H9 (cell line): ENCODE measurements at regions not wholly inside any gene's neighbourhood (a gene's known extent, or its start where the extent isn't known, plus 50 kb on each side); places are given as distances from the start of the nearest gene placed in this dataset.

Source experiments
- DNase-seq: peaks from one replicate; pipeline ENCODE4 v3.0.0-alpha.2; 2017
- H2AFZ ChIP-seq: one replicate; pipeline ENCODE4 v1.6.1; 2013; ENCODE audit warnings: mild to moderate bottlenecking, low read length, control low read depth, moderate library complexity
- H2AK5ac ChIP-seq: 2 replicates; pipeline ENCODE4 v1.6.1; 2013; ENCODE audit warnings: low read length, control low read depth, mixed read lengths; ENCODE audit not compliant: insufficient read length
- H2BK120ac ChIP-seq: one replicate; pipeline ENCODE4 v1.6.1; 2013; ENCODE audit warnings: low read depth, mild to moderate bottlenecking, low read length, control low read depth, inconsistent platforms; ENCODE audit not compliant: poor library complexity, severe bottlenecking
- H2BK12ac ChIP-seq: 2 replicates; pipeline ENCODE4 v1.6.1; 2013; ENCODE audit warnings: low read length, control low read depth, mixed read lengths, low read depth; ENCODE audit not compliant: insufficient read length
- H2BK15ac ChIP-seq: 2 replicates; pipeline ENCODE4 v1.6.1; 2013; ENCODE audit warnings: low read depth, low read length, control low read depth
- H2BK20ac ChIP-seq: one replicate; pipeline ENCODE4 v1.6.1; 2013; ENCODE audit warnings: low read depth, mild to moderate bottlenecking, low read length, control low read depth, inconsistent platforms; ENCODE audit not compliant: poor library complexity, severe bottlenecking
- H2BK5ac ChIP-seq: 2 replicates; pipeline ENCODE4 v1.6.1; 2013; ENCODE audit warnings: low read length, control low read depth, mixed read lengths; ENCODE audit not compliant: insufficient read length
- H3K14ac ChIP-seq: 2 replicates; pipeline ENCODE4 v1.6.1; 2013; ENCODE audit warnings: low read length, control low read depth; ENCODE audit not compliant: insufficient read depth
- H3K18ac ChIP-seq: 2 replicates; pipeline ENCODE4 v1.6.1; 2013; ENCODE audit warnings: low read depth, mild to moderate bottlenecking, mixed read lengths, low read length, control low read depth; ENCODE audit not compliant: insufficient read length
- H3K23ac ChIP-seq: 2 replicates; pipeline ENCODE4 v1.6.1; 2013; ENCODE audit warnings: low read length, control low read depth, mixed read lengths, low read depth; ENCODE audit not compliant: insufficient read length
- H3K23me2 ChIP-seq: 2 replicates; pipeline ENCODE4 v1.6.1; 2013; ENCODE audit warnings: low read depth, mild to moderate bottlenecking, mixed read lengths, low read length, control low read depth; ENCODE audit not compliant: insufficient read length, poor library complexity, severe bottlenecking
- H3K27ac ChIP-seq: 2 replicates; pipeline ENCODE4 v1.5.1; 2013; ENCODE audit warnings: low read length, control low read depth, mixed read lengths, low read depth; ENCODE audit not compliant: insufficient read length
- H3K27me3 ChIP-seq: 2 replicates; pipeline ENCODE4 v1.6.1; 2013; ENCODE audit warnings: low read length, control low read depth, inconsistent platforms; ENCODE audit not compliant: insufficient read depth
- H3K4ac ChIP-seq: 2 replicates; pipeline ENCODE4 v1.6.1; 2013; ENCODE audit warnings: low read depth, mild to moderate bottlenecking, control low read depth, inconsistent platforms, low read length, moderate library complexity
- H3K4me1 ChIP-seq: 2 replicates; pipeline ENCODE4 v1.6.1; 2013; ENCODE audit warnings: low read length, control low read depth, inconsistent platforms; ENCODE audit not compliant: insufficient read depth
- H3K4me2 ChIP-seq: 2 replicates; pipeline ENCODE4 v1.6.1; 2013; ENCODE audit warnings: low read length, control low read depth, mixed read lengths; ENCODE audit not compliant: insufficient read length, insufficient read depth
- H3K56ac ChIP-seq: 2 replicates; pipeline ENCODE4 v1.6.1; 2013; ENCODE audit warnings: low read depth, mild to moderate bottlenecking, mixed read lengths, low read length, control low read depth; ENCODE audit not compliant: insufficient read length
- H3K79me1 ChIP-seq: 2 replicates; pipeline ENCODE4 v1.6.1; 2013; ENCODE audit warnings: low read depth, mild to moderate bottlenecking, moderate library complexity, low read length, control low read depth, inconsistent platforms; ENCODE audit not compliant: insufficient read depth, poor library complexity, severe bottlenecking
- H3K79me2 ChIP-seq: 2 replicates; pipeline ENCODE4 v1.6.1; 2013; ENCODE audit warnings: low read length, control low read depth, inconsistent platforms; ENCODE audit not compliant: insufficient read depth
- H3K9ac ChIP-seq: 2 replicates; pipeline ENCODE4 v1.6.1; 2013; ENCODE audit warnings: low read length, control low read depth, mixed read lengths; ENCODE audit not compliant: insufficient read length; ENCODE audit errors: extremely low read depth
- H3K9me3 ChIP-seq: one replicate; pipeline ENCODE4 v1.6.1; 2013; ENCODE audit warnings: low read depth, low read length, inconsistent platforms; ENCODE audit not compliant: control insufficient read depth
- H3T11ph ChIP-seq: one replicate; pipeline ENCODE4 v1.6.1; 2013; ENCODE audit warnings: mild to moderate bottlenecking, low read length, control low read depth, inconsistent platforms
- H4K20me1 ChIP-seq: one replicate; pipeline ENCODE4 v1.6.1; 2013; ENCODE audit not compliant: control insufficient read depth, insufficient read length, insufficient read depth
- H4K5ac ChIP-seq: 2 replicates; pipeline ENCODE4 v1.6.1; 2013; ENCODE audit warnings: low read depth, mild to moderate bottlenecking, mixed read lengths, low read length, control low read depth; ENCODE audit not compliant: insufficient read length
- H4K8ac ChIP-seq: replicated peaks from 2 replicates; pipeline ENCODE4 v1.6.1; 2013; ENCODE audit warnings: low read length, control low read depth, mixed read lengths, low read depth; ENCODE audit not compliant: insufficient read length
- H4K91ac ChIP-seq: 2 replicates; pipeline ENCODE4 v1.6.1; 2013; ENCODE audit warnings: low read depth, mild to moderate bottlenecking, moderate library complexity, mixed read lengths, low read length, control low read depth; ENCODE audit not compliant: insufficient read length
- H3K27ac Mint-ChIP-seq, 3 experiments: 2 replicates in 2 of 3; 3 replicates in 1 of 3; pipeline ENCODE4 v1.8.0; 2020 to 2021; ENCODE audit warnings: mixed read lengths in 3 of 3, mild to moderate bottlenecking in 1 of 3, moderate library complexity in 1 of 3
- H3K27me3 Mint-ChIP-seq: 2 replicates; pipeline ENCODE4 v1.8.0; 2021; ENCODE audit warnings: low read depth, mild to moderate bottlenecking, moderate library complexity, mixed read lengths
- H3K36me3 Mint-ChIP-seq, 3 experiments: 2 replicates in 2 of 3; 3 replicates in 1 of 3; pipeline ENCODE4 v1.8.0; 2020 to 2021; ENCODE audit warnings: low read depth in 3 of 3, mixed read lengths in 3 of 3; ENCODE audit not compliant: insufficient read depth in 1 of 3
- H3K4me1 Mint-ChIP-seq, 2 experiments: 2 replicates each; pipeline ENCODE4 v1.8.0; 2020; ENCODE audit warnings: mixed read lengths in 2 of 2
- H3K4me3 Mint-ChIP-seq, 2 experiments: 2 replicates in 1 of 2; 3 replicates in 1 of 2; pipeline ENCODE4 v1.8.0; 2020 to 2021; ENCODE audit warnings: mild to moderate bottlenecking in 2 of 2, mixed read lengths in 2 of 2, moderate library complexity in 1 of 2
- H3K9me3 Mint-ChIP-seq, 2 experiments: 2 replicates in 1 of 2; 3 replicates in 1 of 2; pipeline ENCODE4 v1.8.0; 2020; ENCODE audit warnings: mild to moderate bottlenecking in 2 of 2, mixed read lengths in 2 of 2, moderate library complexity in 1 of 2
- CTCF ChIP-seq: fragments of 200-600 bp; sonication (generic); conservative IDR thresholded peaks from 3 replicates; pipeline ENCODE4 v1.8.0; 2021; ENCODE audit warnings: antibody characterized with exemption, mild to moderate bottlenecking
- WGBS: extraction: QIAGEN DNeasy Blood & Tissue Kit; methylation state at CpG from one replicate; pipeline ENCODE4 v1.1.7; 2013; ENCODE audit warnings: missing lambda C conversion rate, low lambda C conversion rate, mixed read lengths; ENCODE audit not compliant: insufficient read length; ENCODE audit errors: extremely low coverage; 5-methylcytosine and 5-hydroxymethylcytosine counted together

GRCh38 chr2:2587354-2587753 lies 256.3 kb upstream of the MYT1L start:
- Histone ChIP-seq H4K20me1 (no peaks in the 10 kb centered on the region), H2BK120ac (no peak overlapping the region), H3K4me2 (no peak overlapping the region), H2AK5ac (no peak overlapping the region), H3K9me3 (no peaks in the 10 kb centered on the region), H2BK15ac (no peak overlapping the region), H3K14ac (no peak overlapping the region), H3K4me1 (peaks cover 4% of the 10 kb centered on the region; the same call in 1 of the 2 replicates), H3K56ac (no peak overlapping the region), H4K5ac (no peak overlapping the region), H4K8ac (no peak overlapping the region), H2BK20ac (no peak overlapping the region), H2AFZ (no peak overlapping the region), H2BK12ac (no peak overlapping the region), H3K27ac (no peak overlapping the region), H3K27me3 (no peaks in the 10 kb centered on the region), H3K9ac (no peak overlapping the region), H3K4ac (no peak overlapping the region), H3T11ph (no peak overlapping the region), H3K23me2 (no peaks in the 10 kb centered on the region), H2BK5ac (no peak overlapping the region), H3K23ac (no peak overlapping the region), H3K79me2 (no peaks in the 10 kb centered on the region), H3K18ac (no peak overlapping the region), H3K79me1 (no peaks in the 10 kb centered on the region), H4K91ac (no peak overlapping the region)
- peaks cover 14 to 15% of the 10 kb centered on the region in 2 experiments for H3K4me1 Mint-ChIP-seq
- H3K36me3 Mint-ChIP-seq: no peaks in the 10 kb centered on the region
- no peak overlapping the region for H3K27ac Mint-ChIP-seq
- TF ChIP-seq CTCF: no peak
- H3K4me3 Mint-ChIP-seq: no peak overlapping the region
- peaks cover 4% of the 10 kb centered on the region for H3K27me3 Mint-ChIP-seq
- no peaks in the 10 kb centered on the region for H3K9me3 Mint-ChIP-seq
- WGBS: no CpG with 5 or more reads among the region's 4 CpGs
- no peak for DNase-seq
